ENCODE measurements at regions not wholly inside any gene's neighbourhood (a gene's known extent, or its start where the extent isn't known, plus 50 kb on each side); places are given as distances from the start of the nearest gene placed in this dataset.

GRCh38 chr15:87793725-87794124 lies 462.8 kb downstream of the NTRK3 start:
- H3K4me2 ChIP-seq (ENCODE audit: insufficient read depth, low read length), result no peak overlapping the region
- TF ChIP-seq CTCF (IDR thresholded peaks at IDR 0.05; ENCODE audit: extremely low read depth, low read depth, low read length), result no peak
- no peaks in the 10 kb centered on the region for H3K9me3 ChIP-seq (ENCODE audit: low read depth, low read length)
- no peak overlapping the region for H3K4me3 ChIP-seq (ENCODE audit: insufficient read depth, low read length)
- H3K36me3 ChIP-seq (ENCODE audit: insufficient read depth, low read length), result no peaks in the 10 kb centered on the region
- H2AFZ ChIP-seq (ENCODE audit: low read length), result no peak overlapping the region
- H3K27me3 ChIP-seq (ENCODE audit: insufficient read depth, low read length), result no peaks in the 10 kb centered on the region
- H3K27ac ChIP-seq (ENCODE audit: low read depth, low read length), result no peak overlapping the region
- no peaks in the 10 kb centered on the region for H4K20me1 ChIP-seq (ENCODE audit: insufficient read depth, low read length)
- H3K4me1 ChIP-seq (ENCODE audit: insufficient read depth, low read length), result peaks cover 6% of the 10 kb centered on the region
- no peak for DNase-seq (ENCODE audit: insufficient read length, low spot score, missing footprints)
- H3K79me2 ChIP-seq (ENCODE audit: insufficient read depth, low read length), result no peaks in the 10 kb centered on the region

GRCh38 chr15:87792250-87793040 lies 464.1 kb downstream of the NTRK3 start:
- DNase-seq (ENCODE audit: insufficient read length, low spot score, missing footprints), result no peak
- no peak overlapping the region for H2AFZ ChIP-seq (ENCODE audit: low read length)
- H3K79me2 ChIP-seq (ENCODE audit: insufficient read depth, low read length), result no peaks in the 10 kb centered on the region
- peak overlapping the region; percentile 15 for H3K4me2 ChIP-seq (ENCODE audit: insufficient read depth, low read length)
- H3K27ac ChIP-seq (ENCODE audit: low read depth, low read length), result no peak overlapping the region
- no peaks in the 10 kb centered on the region for H4K20me1 ChIP-seq (ENCODE audit: insufficient read depth, low read length)
- peaks cover 6% of the 10 kb centered on the region for H3K4me1 ChIP-seq (ENCODE audit: insufficient read depth, low read length)
- H3K36me3 ChIP-seq (ENCODE audit: insufficient read depth, low read length), result no peaks in the 10 kb centered on the region
- no peak overlapping the region for H3K4me3 ChIP-seq (ENCODE audit: insufficient read depth, low read length)
- no peak for TF ChIP-seq CTCF (IDR thresholded peaks at IDR 0.05; ENCODE audit: extremely low read depth, low read depth, low read length)
- no peaks in the 10 kb centered on the region for H3K27me3 ChIP-seq (ENCODE audit: insufficient read depth, low read length)
- no peaks in the 10 kb centered on the region for H3K9me3 ChIP-seq (ENCODE audit: low read depth, low read length)

GRCh38 chr15:87781959-87782625 lies 474.4 kb downstream of the NTRK3 start:
- H3K4me1 ChIP-seq (ENCODE audit: insufficient read depth, low read length), result peaks cover 2% of the 10 kb centered on the region
- DNase-seq (ENCODE audit: insufficient read length, low spot score, missing footprints), result no peak
- H2AFZ ChIP-seq (ENCODE audit: low read length), result no peak overlapping the region
- H4K20me1 ChIP-seq (ENCODE audit: insufficient read depth, low read length), result no peaks in the 10 kb centered on the region
- H3K27ac ChIP-seq (ENCODE audit: low read depth, low read length), result no peak overlapping the region
- no peaks in the 10 kb centered on the region for H3K9me3 ChIP-seq (ENCODE audit: low read depth, low read length)
- no peaks in the 10 kb centered on the region for H3K27me3 ChIP-seq (ENCODE audit: insufficient read depth, low read length)
- H3K4me3 ChIP-seq (ENCODE audit: insufficient read depth, low read length), result no peak overlapping the region
- no peaks in the 10 kb centered on the region for H3K36me3 ChIP-seq (ENCODE audit: insufficient read depth, low read length)
- no peak for TF ChIP-seq CTCF (IDR thresholded peaks at IDR 0.05; ENCODE audit: extremely low read depth, low read depth, low read length)
- no peaks in the 10 kb centered on the region for H3K79me2 ChIP-seq (ENCODE audit: insufficient read depth, low read length)
- H3K4me2 ChIP-seq (ENCODE audit: insufficient read depth, low read length), result no peak overlapping the region

- Histone ChIP-seq H3K27ac (ENCODE audit: low read depth, low read length) (no peak overlapping the region), H3K27me3 (ENCODE audit: insufficient read depth, low read length) (no peaks in the 10 kb centered on the region), H3K4me3 (ENCODE audit: insufficient read depth, low read length) (no peak overlapping the region), H2AFZ (ENCODE audit: low read length) (no peak overlapping the region), H4K20me1 (ENCODE audit: insufficient read depth, low read length) (no peaks in the 10 kb centered on the region), H3K79me2 (ENCODE audit: insufficient read depth, low read length) (no peaks in the 10 kb centered on the region), H3K36me3 (ENCODE audit: insufficient read depth, low read length) (no peaks in the 10 kb centered on the region), H3K9me3 (ENCODE audit: low read depth, low read length) (no peaks in the 10 kb centered on the region), H3K4me1 (ENCODE audit: insufficient read depth, low read length) (peaks cover 11% of the 10 kb centered on the region), H3K4me2 (ENCODE audit: insufficient read depth, low read length) (no peak overlapping the region)
- DNase-seq (ENCODE audit: insufficient read length, low spot score, missing footprints), result no peak
- TF ChIP-seq CTCF (IDR thresholded peaks at IDR 0.05; ENCODE audit: extremely low read depth, low read depth, low read length), result no peak
Observed at GRCh38 chr15:87779746-87780145, 476.8 kb downstream of the NTRK3 start.

Measured in osteoblast (primary cell).